ENCODE measurements at regions not wholly inside any gene's neighbourhood (a gene's known extent, or its start where the extent isn't known, plus 50 kb on each side); places are given as distances from the start of the nearest gene placed in this dataset.

GRCh38 chr21:20419772-20420171 lies 578.4 kb upstream of the NCAM2 start:
- TF ChIP-seq CTCF (IDR thresholded peaks at IDR 0.05), result no peak
- no peak for TF ChIP-seq POLR2AphosphoS5 (IDR thresholded peaks at IDR 0.05)
- TF ChIP-seq POLR2A (IDR thresholded peaks at IDR 0.05), result no peak
- no peak for TF ChIP-seq EP300 (IDR thresholded peaks at IDR 0.05)

Measured in gastroesophageal sphincter (tissue), 3 donors.